Stimulated activated CD4-positive, alpha-beta T cell treated with anti-CD3 and anti-CD28 coated beads, Interleukin-1b, Interleukin-23, amount 100 ng/mL, for 24 hours (primary cell): ENCODE measurements at regions not wholly inside any gene's neighbourhood (a gene's known extent, or its start where the extent isn't known, plus 50 kb on each side); places are given as distances from the start of the nearest gene placed in this dataset.

Experiments used
- DNase-seq, 4 experiments: peaks; one replicate each; pipeline ENCODE4 v3.0.0-alpha.2; 2020; ENCODE audit warnings: low read depth in 4 of 4, low spot score in 1 of 4

- no peak for DNase-seq
These were observed 177.7 kb upstream of the TWIST2 start for GRCh38 chr2:238670111-238670585.

DNA sequence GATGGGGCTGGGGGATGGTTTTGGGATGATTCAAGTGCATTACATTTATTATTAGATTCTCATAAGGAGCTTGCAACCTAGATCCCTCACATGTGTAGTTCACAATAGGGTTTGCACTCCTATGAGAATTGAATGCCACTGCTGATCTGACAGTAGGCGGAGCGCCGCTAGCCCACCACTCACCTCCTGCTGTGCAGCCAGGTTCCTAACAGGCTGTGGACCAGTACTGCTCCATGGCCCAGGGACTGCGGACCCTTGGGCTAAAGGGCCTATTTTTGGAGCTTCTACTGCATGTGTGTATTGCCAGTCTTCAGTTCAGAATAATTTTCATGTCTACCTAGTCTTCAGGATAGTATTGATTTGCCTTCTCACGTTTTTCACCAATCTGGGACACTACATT, 165.3 kb upstream of the TWIST2 start:
- DNase-seq = no peak

DNA sequence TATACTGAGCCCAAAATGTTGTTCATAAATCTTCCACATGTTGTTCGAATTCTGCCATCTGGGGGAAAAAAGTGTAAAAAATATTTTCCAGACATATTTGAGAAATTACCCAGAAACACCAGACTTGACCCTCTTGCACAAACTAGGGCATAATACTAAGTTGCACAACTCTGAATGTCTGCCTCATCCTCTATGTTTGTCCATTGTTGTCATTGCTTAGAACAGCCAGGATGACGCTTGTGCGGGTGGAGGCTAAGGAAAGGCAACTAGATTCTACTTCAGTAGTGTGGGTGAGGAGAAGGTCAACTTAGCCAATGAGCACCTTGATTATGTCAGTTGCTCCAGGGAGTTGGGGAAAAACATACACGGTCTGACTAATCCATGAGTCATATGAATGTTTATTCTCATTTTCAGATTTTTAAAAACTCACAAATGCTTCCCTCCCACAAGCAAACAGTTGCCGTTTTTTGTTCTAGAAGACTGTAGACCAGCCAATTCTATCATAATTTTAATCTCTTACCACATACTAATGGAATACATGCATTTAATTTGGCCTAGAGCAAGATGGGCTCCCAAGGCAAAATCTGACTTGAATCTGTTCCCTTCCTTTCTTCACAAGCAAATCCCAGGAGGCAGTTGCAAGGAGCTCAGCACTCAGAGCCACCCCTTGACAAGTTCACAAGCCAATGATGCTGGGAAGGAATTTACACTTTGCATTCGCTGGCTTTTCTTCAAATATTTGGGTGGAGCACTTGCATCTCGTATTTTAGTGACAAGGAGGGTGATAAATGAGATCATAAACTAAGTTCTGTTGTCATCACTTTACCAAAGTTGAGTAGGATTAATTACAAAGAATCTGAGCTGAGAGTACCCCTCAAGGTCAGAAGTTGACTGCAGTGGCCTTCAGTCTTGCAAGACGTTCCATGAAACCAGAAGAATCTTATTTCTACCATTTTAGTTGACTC, 163.2 kb upstream of the TWIST2 start:
- no peak for DNase-seq

- no peak for DNase-seq
These were observed 162.6 kb upstream of the TWIST2 start for GRCh38 chr2:238685327-238685709.

GRCh38 chr2:238685713-238686112, 162.2 kb upstream of the TWIST2 start:
- no peak for DNase-seq

DNA sequence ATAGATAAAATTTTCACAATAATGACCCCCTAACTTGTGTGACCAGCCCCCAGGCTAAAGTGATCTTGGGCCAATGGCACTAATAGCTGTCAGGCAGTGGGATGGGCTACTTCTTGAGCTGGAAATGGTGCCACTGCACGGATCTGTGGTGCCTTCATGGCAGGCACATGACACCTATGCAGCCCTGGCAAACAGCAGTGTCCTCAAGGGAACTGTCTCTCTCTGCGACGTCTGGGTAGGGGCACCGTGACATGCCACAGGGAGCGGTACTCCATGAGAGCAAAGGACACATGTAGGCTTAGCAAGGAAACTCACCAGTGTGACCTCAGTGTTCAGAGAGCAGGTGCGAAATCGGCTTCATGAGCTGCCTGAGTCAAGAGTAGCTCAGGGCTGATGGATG, 161.7 kb upstream of the TWIST2 start:
- DNase-seq = no peak

- no peak for DNase-seq
These were observed 159.4 kb upstream of the TWIST2 start for GRCh38 chr2:238688193-238689153.

DNA sequence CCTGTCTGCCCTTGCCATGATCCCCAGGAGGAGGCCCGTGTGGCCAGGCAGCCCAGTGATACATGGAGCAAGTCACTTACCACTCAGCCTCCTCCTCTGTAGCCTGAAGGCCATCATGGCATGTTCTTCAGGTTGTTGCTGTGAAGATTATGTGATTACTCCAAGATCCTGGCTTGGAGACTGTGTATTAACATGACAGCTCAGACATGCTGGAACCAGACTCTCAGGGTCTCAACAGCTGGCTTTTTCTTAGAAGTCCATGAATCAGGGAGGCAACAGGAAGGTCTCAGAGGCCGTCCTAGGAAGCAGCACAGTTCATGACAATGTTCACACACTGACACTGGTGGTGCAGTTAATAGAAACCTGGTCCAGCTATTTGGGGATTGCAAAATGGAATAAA, 158.6 kb upstream of the TWIST2 start:
- no peak for DNase-seq

DNA sequence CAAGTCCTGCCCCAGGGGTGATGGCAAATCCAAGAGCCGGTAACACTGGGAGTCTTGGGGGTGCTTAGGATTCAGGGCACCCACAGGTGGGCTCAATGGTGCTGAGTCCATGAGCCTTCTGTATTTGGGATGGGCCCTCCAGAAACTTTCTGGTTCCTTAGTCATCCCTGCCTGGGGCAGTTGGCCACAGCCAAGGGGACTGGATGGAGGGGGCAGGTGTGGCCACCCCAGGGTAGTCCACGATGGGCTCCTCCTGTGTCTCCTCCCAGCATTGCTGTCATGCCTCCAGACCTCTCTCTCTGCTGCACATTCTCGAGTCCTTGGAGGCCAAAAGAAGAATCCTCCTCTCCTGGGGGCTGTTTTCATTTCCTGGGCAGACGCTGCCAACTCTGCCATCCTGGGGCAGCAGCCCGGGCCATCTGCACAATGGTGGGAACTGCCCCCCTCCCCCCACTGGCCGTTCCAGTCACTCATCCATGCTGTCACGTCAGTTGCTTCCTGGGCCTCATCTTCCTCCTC, 158.0 kb upstream of the TWIST2 start:
- no peak for DNase-seq

- no peak for DNase-seq
These were observed 157.4 kb upstream of the TWIST2 start for GRCh38 chr2:238690511-238690910.

DNA sequence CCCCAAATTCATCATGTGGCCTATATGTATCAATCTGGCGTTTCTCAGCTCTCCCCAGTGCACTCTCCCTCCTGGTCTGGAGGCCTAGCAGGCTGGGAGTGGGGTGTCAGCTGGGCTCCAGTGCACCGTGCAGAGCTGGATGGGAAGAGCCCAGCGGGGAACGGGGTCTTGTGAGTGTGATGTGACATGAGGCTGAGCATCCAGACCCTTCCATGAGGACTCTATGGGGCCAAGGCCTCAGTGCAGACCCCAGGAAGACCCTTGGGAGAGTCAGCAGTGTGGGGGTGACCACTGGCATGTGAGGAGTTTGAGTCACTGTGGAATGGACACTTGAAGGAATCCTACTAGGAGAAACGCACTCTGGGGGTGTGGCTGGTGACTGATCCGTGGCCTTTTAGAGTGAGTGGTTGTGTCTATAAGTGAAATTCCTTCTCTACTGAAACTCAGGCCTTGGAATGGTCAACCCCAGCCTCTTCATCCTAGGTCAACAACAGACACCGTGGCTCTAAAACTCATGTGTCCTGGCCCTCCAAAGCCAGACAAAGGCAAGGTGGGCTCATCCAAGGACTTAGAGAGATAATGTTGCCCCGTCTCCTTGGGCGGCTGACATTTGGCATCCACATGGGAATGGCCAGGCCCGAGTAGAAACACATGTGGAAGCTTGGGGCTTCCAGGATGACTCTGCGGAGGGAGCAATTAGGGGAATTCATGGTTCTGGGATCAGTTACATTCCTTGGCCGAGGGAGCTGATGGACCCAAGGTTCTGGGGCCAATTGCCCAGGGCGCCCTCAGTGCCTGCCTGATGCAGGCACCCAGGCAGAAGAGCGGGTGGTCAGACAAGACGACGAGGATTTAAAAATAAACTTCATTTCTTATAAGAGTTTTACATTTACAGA, 156.0 kb upstream of the TWIST2 start:
- DNase-seq = no peak

DNA sequence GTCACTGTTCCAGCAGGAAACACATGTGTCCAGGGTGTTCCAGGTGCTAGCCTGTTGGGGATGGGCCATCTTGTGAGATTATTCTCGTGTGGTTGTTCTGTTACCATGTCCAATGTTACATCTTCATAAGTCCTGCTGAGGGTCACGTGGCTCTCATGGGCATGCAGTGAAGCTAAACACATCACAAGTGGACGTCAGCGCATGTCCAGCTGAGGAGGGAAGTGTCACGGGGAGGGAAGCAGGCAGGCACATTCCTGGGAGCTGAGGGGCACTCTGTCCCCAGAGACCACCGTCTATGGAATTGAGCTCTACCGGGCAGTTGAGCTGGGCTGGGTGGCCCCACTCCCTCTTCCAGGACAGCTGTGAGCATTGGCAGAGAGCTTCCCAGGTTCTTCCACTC, 155.3 kb upstream of the TWIST2 start:
- no peak for DNase-seq

- DNase-seq = no peak
These were observed 154.4 kb upstream of the TWIST2 start for GRCh38 chr2:238693337-238694093.

DNA sequence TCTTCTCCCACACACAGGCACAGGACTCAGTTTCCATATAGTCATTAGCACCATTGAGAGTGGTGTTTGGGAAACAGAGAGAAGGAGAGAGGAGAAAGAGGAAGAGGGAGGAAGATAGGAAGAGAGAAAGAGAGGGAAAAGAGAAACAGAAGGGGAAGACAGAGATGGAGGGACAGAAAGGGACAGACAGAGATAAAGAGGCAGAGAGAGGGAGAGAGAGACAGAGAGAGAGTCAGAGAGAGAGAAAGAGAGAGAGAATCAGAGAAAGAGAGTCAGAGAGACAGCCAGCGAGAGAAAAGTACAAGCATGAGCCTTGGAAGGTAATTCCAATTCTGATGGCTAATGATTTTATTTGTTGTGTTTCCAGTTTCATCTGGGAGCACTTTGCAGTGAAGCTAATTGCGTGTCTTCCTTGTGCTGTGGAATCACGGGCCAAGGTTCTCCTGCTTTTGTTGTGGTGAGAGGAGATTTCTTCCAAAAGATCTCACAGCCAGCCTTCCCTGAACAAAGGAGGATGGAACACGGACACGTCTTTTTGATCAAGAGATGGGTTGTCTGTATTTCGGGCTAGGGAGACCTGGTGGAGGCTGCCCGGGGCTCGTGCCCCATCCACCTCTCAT, 153.6 kb upstream of the TWIST2 start:
- no peak for DNase-seq

- no peak for DNase-seq
These were observed 153.0 kb upstream of the TWIST2 start for GRCh38 chr2:238694922-238695321.

GRCh38 chr2:238695538-238695937, 152.3 kb upstream of the TWIST2 start:
- no peak for DNase-seq

DNA sequence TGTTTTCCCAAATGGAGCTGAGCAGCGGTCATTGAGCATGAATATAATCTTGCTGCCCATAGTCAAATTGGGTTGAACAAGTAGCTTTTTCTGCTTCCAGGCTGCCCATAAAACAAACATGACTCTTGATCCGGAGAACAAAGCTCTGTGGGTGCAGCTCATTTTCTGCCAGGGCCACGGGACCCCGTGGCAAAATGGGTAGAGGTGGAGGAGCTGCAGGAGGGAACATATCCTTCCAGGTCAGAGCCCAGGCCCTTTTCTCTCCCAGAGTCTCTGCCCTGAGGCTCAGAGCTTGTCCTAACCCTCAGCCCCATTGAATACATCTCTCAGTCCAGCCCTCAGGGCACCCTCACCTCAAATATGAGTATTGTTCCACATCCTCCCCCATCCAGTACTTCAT, 151.6 kb upstream of the TWIST2 start:
- DNase-seq = no peak

DNA sequence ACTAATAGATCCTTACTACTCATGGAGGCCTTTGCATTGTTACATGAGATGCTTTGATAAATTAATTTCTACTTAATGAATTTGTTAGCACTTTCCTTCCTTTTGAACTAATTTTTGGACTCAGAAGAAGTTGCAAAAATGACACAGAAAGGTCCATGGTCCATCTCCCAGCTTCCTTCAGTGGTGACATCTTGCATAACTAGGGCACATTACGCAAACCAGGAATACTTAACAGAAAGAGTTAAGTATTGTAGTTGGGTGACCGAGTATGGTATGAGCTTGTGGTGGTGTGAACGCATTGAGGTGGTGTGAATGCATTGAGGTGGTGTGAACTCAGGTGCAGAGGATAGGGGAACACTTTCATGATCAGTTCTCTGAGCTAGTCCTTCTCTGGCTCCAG, 151.1 kb upstream of the TWIST2 start:
- DNase-seq = no peak
